ENCODE measurements at regions not wholly inside any gene's neighbourhood (a gene's known extent, or its start where the extent isn't known, plus 50 kb on each side); places are given as distances from the start of the nearest gene placed in this dataset.

GRCh38 chr4:144298519-144298918 is 158.0 kb upstream of the GYPA start:
- no peaks in the 10 kb centered on the region; the same call in 1 of the 2 replicates for H3K27me3 Mint-ChIP-seq (ENCODE audit: low read depth)
- no peak overlapping the region for H3T11ph ChIP-seq (ENCODE audit: low read length)
- H2BK20ac ChIP-seq (ENCODE audit: low read depth, low read length, poor library complexity, severe bottlenecking) = no peak overlapping the region
- H3K9me3 Mint-ChIP-seq = no peaks in the 10 kb centered on the region
- no peaks in the 10 kb centered on the region for H3K23me2 ChIP-seq (ENCODE audit: insufficient read length, low read depth, low read length, poor library complexity, severe bottlenecking)
- no peak overlapping the region for H4K8ac ChIP-seq (replicated peaks; ENCODE audit: insufficient read length, low read depth, low read length)
- no peak overlapping the region for H3K4me2 ChIP-seq (ENCODE audit: insufficient read depth, insufficient read length, low read length)
- H3K79me2 ChIP-seq (ENCODE audit: insufficient read depth, low read length) = no peaks in the 10 kb centered on the region
- peaks cover 5% of the 10 kb centered on the region; the same call in 1 of the 2 replicates for H3K4me1 ChIP-seq (ENCODE audit: insufficient read depth, low read length)
- no peaks in the 10 kb centered on the region for H3K36me3 Mint-ChIP-seq (ENCODE audit: insufficient read depth in 1 of 3, low read depth in 3 of 3)
- H4K20me1 ChIP-seq (ENCODE audit: control insufficient read depth, insufficient read depth, insufficient read length) = no peaks in the 10 kb centered on the region
- no peak overlapping the region for H2BK5ac ChIP-seq (ENCODE audit: insufficient read length, low read length)
- no peak overlapping the region for H3K56ac ChIP-seq (ENCODE audit: insufficient read length, low read depth, low read length)
- no peak overlapping the region for H3K27ac Mint-ChIP-seq
- no peak overlapping the region for H3K9ac ChIP-seq (ENCODE audit: extremely low read depth, insufficient read length, low read length)
- no peak overlapping the region for H3K4me3 Mint-ChIP-seq
- no peak overlapping the region for H2AFZ ChIP-seq (ENCODE audit: low read length)
- H3K27ac ChIP-seq (ENCODE audit: insufficient read length, low read depth, low read length) = no peak overlapping the region
- no peak overlapping the region for H3K18ac ChIP-seq (ENCODE audit: insufficient read length, low read depth, low read length)
- H3K27me3 ChIP-seq (ENCODE audit: insufficient read depth, low read length) = no peaks in the 10 kb centered on the region
- no peak overlapping the region for H4K5ac ChIP-seq (ENCODE audit: insufficient read length, low read depth, low read length)
- TF ChIP-seq CTCF (conservative IDR thresholded peaks at IDR 0.05) = no peak
- no peak overlapping the region for H3K23ac ChIP-seq (ENCODE audit: insufficient read length, low read depth, low read length)
- no peak overlapping the region for H2BK120ac ChIP-seq (ENCODE audit: low read depth, low read length, poor library complexity, severe bottlenecking)
- no peak overlapping the region for H2BK15ac ChIP-seq (ENCODE audit: low read depth, low read length)
- H3K9me3 ChIP-seq (ENCODE audit: control insufficient read depth, low read depth, low read length) = no peaks in the 10 kb centered on the region
- H2AK5ac ChIP-seq (ENCODE audit: insufficient read length, low read length) = no peak overlapping the region
- H3K4ac ChIP-seq (ENCODE audit: low read depth, low read length) = no peak overlapping the region
- no peaks in the 10 kb centered on the region for H3K79me1 ChIP-seq (ENCODE audit: insufficient read depth, low read depth, low read length, poor library complexity, severe bottlenecking)
- no peak for DNase-seq
- no CpG with 5 or more reads among the region's 3 CpGs for WGBS (ENCODE audit: extremely low coverage, insufficient read length, low lambda C conversion rate)
- no peak overlapping the region for H4K91ac ChIP-seq (ENCODE audit: insufficient read length, low read depth, low read length)
- no peak overlapping the region for H3K14ac ChIP-seq (ENCODE audit: insufficient read depth, low read length)
- H3K4me1 Mint-ChIP-seq = peaks cover 2 to 8% of the 10 kb centered on the region in 2 experiments; a peak in 2 of 4 replicates
- H2BK12ac ChIP-seq (ENCODE audit: insufficient read length, low read depth, low read length) = no peak overlapping the region
